Endothelial cell of umbilical vein (primary cell): ENCODE measurements at regions not wholly inside any gene's neighbourhood (a gene's known extent, or its start where the extent isn't known, plus 50 kb on each side); places are given as distances from the start of the nearest gene placed in this dataset.

Experiments used
- EZH2 ChIP-seq: IDR thresholded peaks from 2 replicates; pipeline ENCODE4 v1.6.1; 2012; ENCODE audit warnings: borderline replicate concordance, low read depth, mild to moderate bottlenecking, moderate library complexity, low read length, inconsistent platforms; ENCODE audit not compliant: severe bottlenecking
- JUN ChIP-seq: IDR thresholded peaks from 2 replicates; pipeline ENCODE4 v1.6.1; 2011; ENCODE audit warnings: borderline replicate concordance, low read depth; ENCODE audit not compliant: insufficient read length, insufficient read depth
- POLR2A ChIP-seq: IDR thresholded peaks from 2 replicates; pipeline ENCODE4 v1.6.1; 2012; ENCODE audit warnings: low read depth, mild to moderate bottlenecking, control low read depth, low read length
- POLR2AphosphoS5 ChIP-seq: IDR thresholded peaks from 2 replicates; pipeline ENCODE4 v1.6.1; 2012; ENCODE audit warnings: low read depth, mild to moderate bottlenecking, control low read depth, low read length, moderate library complexity; ENCODE audit not compliant: insufficient read depth
- TF ChIP-seq, protein P1 (sequence below), 2 donors: IDR thresholded peaks; 1 replicate in 1 of 2; 2 replicates in 1 of 2; pipeline ENCODE4 v1.5.1; 2011; ENCODE audit warnings: low read length in 2 of 2, mild to moderate bottlenecking in 2 of 2, moderate library complexity in 2 of 2, control low read depth in 1 of 2, inconsistent platforms in 1 of 2, low read depth in 1 of 2; ENCODE audit not compliant: insufficient read depth in 1 of 2; ENCODE audit errors: extremely low read depth in 1 of 2

- TF ChIP-seq EZH2 (no peak), POLR2A (no peak), JUN (no peak), POLR2AphosphoS5 (no peak)
- TF ChIP-seq, protein P1, sequence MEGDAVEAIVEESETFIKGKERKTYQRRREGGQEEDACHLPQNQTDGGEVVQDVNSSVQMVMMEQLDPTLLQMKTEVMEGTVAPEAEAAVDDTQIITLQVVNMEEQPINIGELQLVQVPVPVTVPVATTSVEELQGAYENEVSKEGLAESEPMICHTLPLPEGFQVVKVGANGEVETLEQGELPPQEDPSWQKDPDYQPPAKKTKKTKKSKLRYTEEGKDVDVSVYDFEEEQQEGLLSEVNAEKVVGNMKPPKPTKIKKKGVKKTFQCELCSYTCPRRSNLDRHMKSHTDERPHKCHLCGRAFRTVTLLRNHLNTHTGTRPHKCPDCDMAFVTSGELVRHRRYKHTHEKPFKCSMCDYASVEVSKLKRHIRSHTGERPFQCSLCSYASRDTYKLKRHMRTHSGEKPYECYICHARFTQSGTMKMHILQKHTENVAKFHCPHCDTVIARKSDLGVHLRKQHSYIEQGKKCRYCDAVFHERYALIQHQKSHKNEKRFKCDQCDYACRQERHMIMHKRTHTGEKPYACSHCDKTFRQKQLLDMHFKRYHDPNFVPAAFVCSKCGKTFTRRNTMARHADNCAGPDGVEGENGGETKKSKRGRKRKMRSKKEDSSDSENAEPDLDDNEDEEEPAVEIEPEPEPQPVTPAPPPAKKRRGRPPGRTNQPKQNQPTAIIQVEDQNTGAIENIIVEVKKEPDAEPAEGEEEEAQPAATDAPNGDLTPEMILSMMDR (IDR thresholded peaks at IDR 0.05; ENCODE audit: extremely low read depth in 1 of 2, insufficient read depth in 1 of 2, low read depth in 1 of 2, low read length in 2 of 2) = no peak
Measured at GRCh38 chr6:14540810-14541540, 423.4 kb downstream of the CD83 start.
